ENCODE measurements at regions not wholly inside any gene's neighbourhood (a gene's known extent, or its start where the extent isn't known, plus 50 kb on each side); places are given as distances from the start of the nearest gene placed in this dataset.

GRCh38 chr17:34451313-34451712 lies 88.3 kb upstream of the CCL1 start (continued):
- TF ChIP-seq CREB1 (IDR thresholded peaks at IDR 0.05) (no peak), CREB1 (CRISPR knock-in tag; IDR thresholded peaks at IDR 0.05) (no peak), GATAD2A (IDR thresholded peaks at IDR 0.05) (no peak), MAFK (IDR thresholded peaks at IDR 0.05; ENCODE audit: low read length) (no peak), ARNT (IDR thresholded peaks at IDR 0.05) (no peak), MTA3 (IDR thresholded peaks at IDR 0.05; ENCODE audit: borderline replicate concordance) (no peak), ZNF175 (CRISPR knock-in tag; IDR thresholded peaks at IDR 0.05; ENCODE audit: low read depth) (0 out of 2 replicates have a peak, but pooled peaks have one; percentile 32), ATF4 (CRISPR knock-in tag; IDR thresholded peaks at IDR 0.05) (no peak), CHAMP1 (IDR thresholded peaks at IDR 0.05) (no peak), E2F6 (IDR thresholded peaks at IDR 0.05; ENCODE audit: borderline replicate concordance in 1 of 2, extremely low read depth in 1 of 2, insufficient read depth in 1 of 2, insufficient read length in 1 of 2, low read depth in 1 of 2, low read length in 1 of 2, poor library complexity in 1 of 2, severe bottlenecking in 1 of 2) (no peak), HES1 (IDR thresholded peaks at IDR 0.05; ENCODE audit: low read depth) (no peak), ZNF586 (CRISPR knock-in tag; conservative IDR thresholded peaks at IDR 0.05) (no peak), GABPB2 (CRISPR knock-in tag; conservative IDR thresholded peaks at IDR 0.05) (no peak)
